GM12873 (cell line): ENCODE measurements at regions not wholly inside any gene's neighbourhood (a gene's known extent, or its start where the extent isn't known, plus 50 kb on each side); places are given as distances from the start of the nearest gene placed in this dataset.

Experiments
- CTCF ChIP-seq: IDR thresholded peaks from 2 replicates; pipeline ENCODE4 v1.5.1; 2012; ENCODE audit warnings: low read depth, mild to moderate bottlenecking, moderate library complexity, low read length, control low read depth; ENCODE audit not compliant: insufficient read depth; ENCODE audit errors: missing control alignments

DNA sequence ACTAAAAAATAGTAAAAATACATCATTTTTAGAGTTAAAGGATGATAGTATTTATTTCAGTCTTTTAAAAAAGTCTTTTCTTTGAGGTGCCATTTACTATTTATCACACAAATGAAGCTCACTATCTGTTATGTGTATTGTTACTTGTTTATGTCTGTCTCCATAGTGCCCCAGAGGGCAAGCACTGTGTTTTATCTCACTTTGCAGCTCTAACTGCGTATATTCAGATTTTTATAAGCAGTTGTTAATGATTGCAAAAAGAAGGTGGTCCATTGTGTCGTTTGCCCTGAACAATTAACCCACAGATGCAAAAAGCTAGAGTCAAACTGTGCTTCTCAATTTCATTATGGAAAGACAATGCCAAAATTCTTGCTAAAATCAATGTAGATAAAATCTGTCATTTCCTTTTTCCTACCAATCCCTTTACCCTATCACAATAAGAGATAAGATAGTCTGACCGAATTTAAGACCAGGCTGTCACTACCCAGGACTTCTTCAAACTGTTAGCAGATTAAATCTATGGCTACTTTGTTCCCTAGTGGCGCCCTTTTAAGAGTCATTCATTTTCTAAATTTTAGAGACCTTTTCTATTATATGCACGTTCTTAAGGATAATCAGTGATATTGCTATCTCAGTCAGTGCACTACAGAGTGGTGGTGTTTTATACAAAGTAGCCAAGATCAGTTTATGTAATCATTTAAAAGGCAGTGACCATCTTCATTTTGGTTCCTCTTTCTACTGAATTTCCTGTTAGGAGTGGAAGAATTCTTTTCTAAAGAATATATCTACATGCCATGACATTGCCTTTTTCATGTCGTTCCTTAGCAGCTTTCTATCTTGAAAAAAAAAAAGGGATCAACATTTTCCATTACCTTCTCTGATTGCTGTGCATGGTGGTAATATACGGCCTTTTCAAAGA is 133.1 kb upstream of the PRDM1 start:
- TF ChIP-seq CTCF: no peak

DNA sequence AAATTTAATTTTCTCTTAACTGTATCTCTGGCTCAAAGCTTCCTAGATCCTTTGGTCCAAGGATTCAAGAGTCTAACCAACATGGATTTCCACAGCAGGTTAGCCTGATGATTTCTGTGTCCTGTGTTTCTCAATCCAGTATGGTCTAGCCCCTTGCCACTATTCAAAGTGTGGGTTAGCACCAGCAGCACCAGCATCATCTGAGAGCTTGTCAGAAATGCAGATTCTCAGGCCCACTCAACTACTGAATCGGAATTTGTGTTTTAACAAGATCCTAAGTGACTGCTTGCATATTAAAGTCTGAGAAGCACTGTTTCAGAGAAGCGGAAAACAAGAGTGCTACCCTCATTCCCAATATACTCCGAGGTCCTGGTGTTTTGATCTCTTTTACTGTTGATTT is 133.8 kb upstream of the PRDM1 start:
- TF ChIP-seq CTCF: no peak

- no peak for TF ChIP-seq CTCF
Observed at GRCh38 chr6:105951322-105951721, 134.8 kb upstream of the PRDM1 start.

DNA sequence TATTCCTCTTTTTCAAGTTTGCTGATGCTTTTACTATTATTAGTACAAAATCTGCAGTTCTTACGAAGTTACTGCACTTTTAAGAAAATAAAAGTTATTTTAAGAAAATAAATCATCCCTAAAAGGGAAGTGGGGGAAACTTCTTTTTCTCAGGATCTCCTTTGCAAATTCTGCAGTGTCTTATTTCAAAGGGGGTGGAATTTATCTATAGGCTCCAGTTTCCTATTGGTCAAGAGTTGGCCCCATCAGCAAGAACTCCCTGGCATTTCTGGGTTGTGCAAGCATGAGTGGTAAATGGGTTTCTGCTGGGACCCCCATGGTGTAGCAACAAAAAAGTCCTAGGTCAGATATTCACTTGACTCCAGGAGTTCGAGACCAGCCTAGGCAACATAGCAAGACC is 136.3 kb upstream of the PRDM1 start:
- TF ChIP-seq CTCF: no peak

DNA sequence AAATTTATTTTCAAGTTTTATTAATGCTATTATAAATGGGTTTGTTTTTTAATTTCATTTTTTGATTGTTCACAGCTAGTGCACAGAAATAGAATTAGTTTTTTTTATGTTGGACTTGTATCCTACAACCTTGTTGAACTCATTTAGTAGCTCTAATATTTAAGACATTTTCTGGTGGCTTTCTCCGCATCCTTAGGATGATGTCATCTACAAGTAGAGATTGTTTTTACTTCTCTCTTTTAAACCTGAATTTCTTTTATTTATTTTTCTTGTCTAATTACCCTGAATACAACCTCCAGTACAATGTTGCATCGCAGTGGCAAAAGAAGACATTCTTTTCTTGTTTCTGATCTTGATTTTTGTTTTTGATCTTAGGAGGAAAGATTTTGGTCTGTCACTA is 142.6 kb upstream of the PRDM1 start:
- no peak for TF ChIP-seq CTCF

DNA sequence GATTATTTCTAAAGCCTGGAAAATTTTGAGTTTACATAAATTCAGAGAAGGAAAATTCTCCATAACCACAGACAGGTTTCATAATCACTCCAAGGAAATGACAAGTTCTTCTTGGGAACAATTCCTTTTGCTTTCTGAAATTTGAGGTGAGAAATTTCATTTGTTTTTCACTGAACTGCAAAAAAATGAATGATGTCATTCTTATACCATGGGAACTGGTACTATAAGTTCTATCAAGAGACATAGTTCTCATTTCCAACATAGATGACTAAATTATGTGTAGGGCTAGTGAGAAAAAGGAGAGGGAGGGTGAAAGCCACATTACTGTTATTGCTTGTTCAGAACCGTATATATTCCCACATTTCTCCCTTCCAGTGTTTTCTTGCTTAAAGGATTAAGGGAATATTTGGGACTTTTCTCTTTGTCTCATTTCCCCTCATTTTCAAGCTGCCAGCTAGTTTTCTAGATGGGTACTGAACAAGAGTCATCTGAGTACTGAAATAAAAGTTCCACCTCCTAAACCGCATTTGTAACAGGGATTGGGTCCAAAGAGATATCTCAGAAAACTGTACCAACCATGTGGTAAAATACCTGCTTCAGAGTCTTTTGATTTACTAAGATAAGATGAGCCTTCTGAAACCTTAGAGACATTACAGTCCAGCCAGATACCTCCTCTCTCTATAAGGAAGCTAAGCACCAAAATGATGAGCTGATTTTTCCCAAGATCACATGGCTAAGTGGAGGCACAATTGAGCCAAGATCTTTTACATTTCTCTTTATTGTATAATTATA is 144.3 kb upstream of the PRDM1 start:
- TF ChIP-seq CTCF: no peak

GRCh38 chr6:105940990-105941389 is 145.1 kb upstream of the PRDM1 start:
- no peak for TF ChIP-seq CTCF
